ENCODE measurements at regions not wholly inside any gene's neighbourhood (a gene's known extent, or its start where the extent isn't known, plus 50 kb on each side); places are given as distances from the start of the nearest gene placed in this dataset.

- peaks cover 8% of the 10 kb centered on the region for H3K4me1 Mint-ChIP-seq (ENCODE audit: low read depth)
- H3K27ac Mint-ChIP-seq: no peak overlapping the region
- no peak overlapping the region for H3K4me3 Mint-ChIP-seq (ENCODE audit: low read depth)
- no peak for DNase-seq (ENCODE audit: low spot score, unreplicated experiment)
- H3K36me3 Mint-ChIP-seq (ENCODE audit: insufficient read depth): peaks cover 5% of the 10 kb centered on the region
- peaks cover 10% of the 10 kb centered on the region for H3K9me3 Mint-ChIP-seq (ENCODE audit: low read depth)
- no peak for TF ChIP-seq CTCF (IDR thresholded peaks at IDR 0.05; ENCODE audit: unreplicated experiment)
- H3K27me3 Mint-ChIP-seq: peaks cover 7% of the 10 kb centered on the region
Measured at GRCh38 chr3:194046995-194047645, 88.8 kb upstream of the HES1 start.

DNA sequence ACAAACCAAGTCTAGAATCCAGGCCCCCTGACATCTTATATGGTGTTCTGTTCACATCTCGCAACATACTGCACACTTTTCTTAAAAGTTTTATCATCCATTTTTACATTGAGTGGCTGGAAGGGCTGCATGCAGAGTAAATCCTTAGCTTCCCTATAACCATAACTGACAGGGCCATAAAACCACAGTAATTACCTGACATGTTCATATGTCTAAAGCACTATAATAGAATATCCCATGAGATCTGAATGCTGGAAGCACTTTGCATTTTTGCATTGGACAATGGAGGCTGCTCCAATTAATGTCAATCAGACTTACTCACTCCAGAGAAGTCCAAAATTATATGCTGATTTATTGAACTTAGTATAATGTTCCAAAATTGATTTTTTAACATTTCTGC, 86.6 kb upstream of the HES1 start:
- no peak for TF ChIP-seq CTCF (IDR thresholded peaks at IDR 0.05; ENCODE audit: unreplicated experiment)
- Mint-ChIP-seq H3K9me3 (ENCODE audit: low read depth) (peaks cover 10% of the 10 kb centered on the region), H3K36me3 (ENCODE audit: insufficient read depth) (peaks cover 5% of the 10 kb centered on the region), H3K4me3 (ENCODE audit: low read depth) (no peak overlapping the region), H3K4me1 (ENCODE audit: low read depth) (peaks cover 1% of the 10 kb centered on the region), H3K27ac (no peak overlapping the region), H3K27me3 (no peaks in the 10 kb centered on the region)
- no peak for DNase-seq (ENCODE audit: low spot score, unreplicated experiment)

DNA sequence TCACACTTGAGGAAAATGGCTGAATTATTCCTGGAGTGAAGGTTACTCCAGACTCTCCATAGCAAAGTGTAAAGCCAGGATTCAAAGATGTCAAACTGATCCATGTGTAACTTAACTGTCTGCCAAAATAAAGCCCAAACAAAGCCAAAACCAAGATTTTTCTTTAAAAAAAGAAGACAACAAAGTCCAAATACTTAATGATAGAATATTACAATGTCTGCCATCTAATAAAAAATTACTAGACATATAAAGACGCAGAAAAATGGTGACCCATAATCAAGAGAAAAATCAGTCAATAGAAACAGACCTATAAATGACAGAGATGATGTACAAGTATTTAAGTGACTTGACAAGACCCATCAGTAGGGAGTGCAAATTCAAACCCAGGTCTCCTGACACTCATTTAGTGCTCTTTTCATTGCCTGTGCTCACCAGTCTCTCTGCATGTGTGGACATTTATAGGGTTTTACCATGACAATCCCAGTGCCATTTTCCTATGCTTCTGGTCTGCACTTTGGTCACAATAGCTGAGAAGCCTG, 85.1 kb upstream of the HES1 start:
- Mint-ChIP-seq H3K27me3 (no peaks in the 10 kb centered on the region), H3K36me3 (ENCODE audit: insufficient read depth) (peaks cover 5% of the 10 kb centered on the region), H3K9me3 (ENCODE audit: low read depth) (peaks cover 10% of the 10 kb centered on the region), H3K27ac (no peak overlapping the region), H3K4me1 (ENCODE audit: low read depth) (peaks cover 3% of the 10 kb centered on the region), H3K4me3 (ENCODE audit: low read depth) (no peak overlapping the region)
- TF ChIP-seq CTCF (IDR thresholded peaks at IDR 0.05; ENCODE audit: unreplicated experiment): no peak
- no peak for DNase-seq (ENCODE audit: low spot score, unreplicated experiment)

DNA sequence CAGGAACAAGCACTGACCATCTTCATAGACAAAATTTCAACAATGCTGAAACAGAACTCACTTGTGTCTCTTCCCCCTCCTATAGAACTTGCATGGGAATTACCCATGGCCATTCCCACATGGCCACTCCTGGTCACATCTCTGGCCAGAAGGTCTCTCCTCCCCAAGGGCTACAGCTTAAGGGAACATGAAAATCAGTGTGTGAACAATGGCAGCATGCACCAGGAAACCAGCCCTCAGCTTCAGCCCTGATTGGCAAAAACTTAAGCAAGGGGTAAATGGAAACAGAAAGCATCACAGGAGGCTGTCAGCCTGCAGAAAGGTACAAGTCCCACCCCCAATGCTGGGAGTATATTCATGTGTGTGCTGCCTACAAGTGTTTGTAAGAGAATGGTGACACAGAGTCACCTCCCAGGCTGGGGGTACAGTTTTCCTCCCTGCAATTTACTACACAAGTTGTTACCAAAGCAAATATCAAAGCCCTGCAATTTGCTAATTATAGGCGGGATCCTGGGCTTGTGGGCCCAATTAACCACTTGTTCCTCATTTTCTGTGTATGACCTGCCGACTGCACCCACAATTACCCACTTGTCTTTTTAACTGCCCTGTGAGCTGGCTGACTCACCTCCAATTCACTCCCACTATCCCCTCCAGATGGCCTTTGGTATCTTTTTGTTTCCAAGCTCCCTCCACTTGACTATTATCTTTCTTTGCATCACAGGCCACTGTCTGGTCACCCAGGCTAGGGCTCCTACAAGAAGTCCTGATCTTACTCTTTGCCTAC, 84.4 kb upstream of the HES1 start:
- Mint-ChIP-seq H3K27ac (no peak overlapping the region), H3K27me3 (no peaks in the 10 kb centered on the region), H3K9me3 (ENCODE audit: low read depth) (peaks cover 10% of the 10 kb centered on the region), H3K4me1 (ENCODE audit: low read depth) (peaks cover 5% of the 10 kb centered on the region), H3K36me3 (ENCODE audit: insufficient read depth) (peaks cover 5% of the 10 kb centered on the region), H3K4me3 (ENCODE audit: low read depth) (no peak overlapping the region)
- no peak for TF ChIP-seq CTCF (IDR thresholded peaks at IDR 0.05; ENCODE audit: unreplicated experiment)
- no peak for DNase-seq (ENCODE audit: low spot score, unreplicated experiment)

DNA sequence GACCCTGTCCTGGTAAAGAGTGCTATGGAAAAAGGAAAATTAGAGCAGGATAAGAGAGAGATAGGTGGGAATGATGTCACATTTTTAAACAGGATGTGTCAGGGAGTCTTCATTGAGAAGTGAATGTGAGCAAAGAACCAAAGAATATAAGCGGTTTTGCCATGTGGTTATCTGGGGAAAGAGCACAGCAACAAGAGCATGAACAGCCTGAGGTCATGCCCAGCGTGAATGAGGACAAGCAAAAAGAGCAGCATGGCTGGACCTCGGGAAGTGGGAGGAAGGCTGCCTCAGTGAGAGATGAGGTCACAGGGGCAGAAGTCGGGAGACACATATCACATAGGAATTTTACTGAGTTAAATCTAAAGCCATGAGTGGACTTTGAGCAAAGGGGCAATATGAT, 82.8 kb upstream of the HES1 start:
- H3K36me3 Mint-ChIP-seq (ENCODE audit: insufficient read depth): peaks cover 5% of the 10 kb centered on the region
- no peaks in the 10 kb centered on the region for H3K27me3 Mint-ChIP-seq
- H3K27ac Mint-ChIP-seq: no peak overlapping the region
- no peak for TF ChIP-seq CTCF (IDR thresholded peaks at IDR 0.05; ENCODE audit: unreplicated experiment)
- H3K9me3 Mint-ChIP-seq (ENCODE audit: low read depth): peaks cover 10% of the 10 kb centered on the region
- H3K4me3 Mint-ChIP-seq (ENCODE audit: low read depth): no peak overlapping the region
- no peak for DNase-seq (ENCODE audit: low spot score, unreplicated experiment)
- H3K4me1 Mint-ChIP-seq (ENCODE audit: low read depth): peaks cover 17% of the 10 kb centered on the region
